GM21786 (cell line): ENCODE measurements at regions not wholly inside any gene's neighbourhood (a gene's known extent, or its start where the extent isn't known, plus 50 kb on each side); places are given as distances from the start of the nearest gene placed in this dataset.

Experiments used
- ATAC-seq: cut with Tn5 transposase; IDR thresholded peaks from one replicate; pipeline ENCODE4 v1.9.1; 2021; ENCODE audit not compliant: unreplicated experiment

DNA sequence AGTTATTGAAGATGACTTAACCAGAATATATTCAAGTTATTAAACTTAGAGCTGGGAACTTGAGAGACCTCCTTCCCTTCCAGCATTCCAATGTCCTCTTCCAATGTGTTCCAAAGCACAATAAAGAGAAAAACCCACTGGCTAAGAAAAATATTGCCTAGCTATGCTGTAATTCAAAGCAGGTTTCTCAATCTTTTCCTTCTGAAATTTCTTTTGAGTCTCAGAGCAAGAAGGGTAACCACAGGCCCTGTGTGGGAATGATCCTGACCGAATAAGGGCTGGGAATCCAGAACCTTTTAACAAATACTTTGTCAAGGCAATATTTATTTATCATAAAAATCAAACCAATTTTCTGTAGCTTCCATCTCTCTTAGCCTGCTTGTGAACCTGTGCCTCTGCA, 150.7 kb upstream of the SFRP2 start:
- no peak for ATAC-seq

DNA sequence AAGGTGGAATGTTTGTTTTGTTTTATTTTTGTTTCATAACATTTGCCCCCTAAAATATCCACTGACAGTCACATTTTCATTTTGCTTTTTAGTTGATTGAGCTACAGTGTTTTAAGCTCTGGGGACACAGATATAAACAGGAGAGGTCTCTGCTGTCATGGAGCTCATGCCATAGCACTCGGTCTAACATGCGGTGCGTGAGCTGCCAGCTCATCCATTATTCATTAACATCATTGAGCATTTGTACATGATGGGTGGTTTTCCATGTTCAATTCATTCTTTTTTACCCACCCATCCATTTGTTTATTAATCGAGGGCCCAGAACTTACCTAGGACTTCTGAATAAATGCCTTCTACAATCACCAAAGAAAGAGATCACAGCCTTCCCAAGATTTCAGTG, 150.1 kb upstream of the SFRP2 start:
- ATAC-seq = no peak

- ATAC-seq = no peak
These were observed 148.4 kb upstream of the SFRP2 start for GRCh38 chr4:153937289-153937688.

GRCh38 chr4:153936121-153936520, 147.2 kb upstream of the SFRP2 start:
- ATAC-seq = no peak

GRCh38 chr4:153934688-153935017, 145.8 kb upstream of the SFRP2 start:
- no peak for ATAC-seq

DNA sequence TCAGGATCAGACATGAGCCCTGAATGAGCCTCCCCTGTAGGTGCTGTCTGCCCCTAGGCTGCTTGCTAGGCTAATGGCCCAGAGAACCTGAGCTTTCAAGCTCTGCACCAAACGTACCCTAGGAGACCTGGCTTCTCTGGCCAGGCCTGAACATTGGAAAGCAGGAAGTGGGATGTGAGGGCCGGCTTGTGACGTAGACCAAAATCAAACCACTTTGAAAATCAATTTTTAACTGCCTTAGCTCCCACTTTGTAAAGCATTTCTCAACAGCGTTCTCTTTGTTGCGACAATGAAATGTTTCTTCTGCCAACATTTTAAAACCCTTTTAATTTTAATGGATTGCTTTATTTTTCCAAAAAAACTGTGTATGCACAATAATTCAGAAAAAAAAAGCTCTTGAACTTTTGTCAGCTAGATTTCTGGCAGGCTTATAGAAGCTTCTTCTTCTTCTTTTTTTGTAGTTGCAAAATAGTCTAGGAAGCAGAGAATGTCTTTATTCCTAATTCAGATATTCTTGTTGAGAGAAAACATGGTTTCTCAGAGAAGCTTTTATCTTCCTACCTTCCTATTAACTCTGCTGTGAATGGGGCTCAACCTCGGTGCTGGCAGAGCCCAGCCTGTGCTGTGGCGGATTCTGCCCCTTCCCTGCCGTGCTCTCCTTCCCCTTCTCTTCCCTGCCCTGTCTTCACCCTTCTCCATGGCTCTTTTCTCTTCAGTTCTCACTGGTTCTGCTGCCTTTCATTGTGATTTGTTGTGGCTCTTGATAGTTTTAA, 145.2 kb upstream of the SFRP2 start:
- ATAC-seq = no peak

DNA sequence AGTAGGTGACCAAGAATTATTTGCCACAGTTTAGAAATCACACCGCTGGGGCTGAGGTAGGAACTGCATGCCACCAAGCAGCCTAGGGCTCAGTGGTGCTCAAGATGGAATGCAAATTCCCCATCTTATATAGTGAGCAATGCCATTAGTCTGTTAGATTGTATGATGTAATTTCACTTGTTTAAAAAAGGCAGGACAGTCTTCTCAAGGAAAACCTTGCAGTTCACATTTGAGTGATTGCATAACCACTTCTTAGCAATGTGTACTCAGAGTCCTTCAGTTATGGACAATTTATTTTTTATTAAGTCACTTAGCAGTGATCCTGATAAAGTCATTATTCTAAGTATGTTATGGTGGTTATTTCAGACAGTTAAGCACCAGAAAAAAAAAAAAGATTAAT, 142.9 kb upstream of the SFRP2 start:
- ATAC-seq = no peak

- ATAC-seq = no peak
These were observed 140.8 kb upstream of the SFRP2 start for GRCh38 chr4:153929675-153930074.

GRCh38 chr4:153927451-153927850, 138.6 kb upstream of the SFRP2 start:
- no peak for ATAC-seq

- no peak for ATAC-seq
These were observed 133.3 kb upstream of the SFRP2 start for GRCh38 chr4:153922148-153922547.

DNA sequence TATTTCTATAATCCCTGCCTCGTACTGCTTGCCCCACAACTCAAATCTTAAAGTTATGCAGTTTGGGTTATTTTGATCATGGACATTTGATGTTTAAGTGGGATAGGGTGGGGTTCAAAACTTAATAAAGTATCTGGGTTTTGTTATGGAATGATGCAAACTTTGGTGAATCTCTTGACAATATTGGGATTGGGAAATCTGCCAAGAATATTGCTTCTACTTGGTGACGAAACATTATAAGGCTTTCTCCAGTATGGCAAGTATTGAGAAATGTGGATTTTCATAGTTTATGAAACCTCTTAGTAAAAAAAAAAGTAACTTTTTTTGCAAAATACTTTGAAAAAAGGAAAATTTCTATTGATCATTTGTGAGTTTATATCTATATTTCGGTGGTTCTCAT, 130.8 kb upstream of the SFRP2 start:
- ATAC-seq = no peak

GRCh38 chr4:153916273-153916755, 127.4 kb upstream of the SFRP2 start:
- ATAC-seq = peak; percentile 95

- ATAC-seq = no peak
These were observed 123.4 kb upstream of the SFRP2 start for GRCh38 chr4:153912301-153912700.

DNA sequence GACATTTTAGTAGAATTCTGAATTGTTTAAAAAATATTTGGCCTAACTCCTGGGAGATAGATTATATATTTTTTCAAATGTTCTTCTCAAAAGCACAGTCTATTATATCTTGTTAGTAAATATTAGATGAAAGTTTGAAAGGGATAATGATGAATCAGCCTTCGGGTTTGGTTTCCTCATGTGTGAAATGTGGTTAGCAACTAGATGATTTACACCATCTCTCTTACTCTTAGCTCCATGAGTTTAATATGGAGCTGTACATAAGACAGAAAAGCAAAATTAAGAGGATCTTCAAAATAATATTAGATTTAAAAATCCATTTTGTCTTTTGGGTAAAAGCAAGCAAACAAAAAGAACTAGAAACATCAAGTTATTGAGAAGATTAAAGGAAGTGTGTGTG, 120.8 kb upstream of the SFRP2 start:
- ATAC-seq = no peak

- ATAC-seq = no peak
These were observed 117.3 kb upstream of the SFRP2 start for GRCh38 chr4:153906231-153906630.

GRCh38 chr4:153905231-153905630, 116.3 kb upstream of the SFRP2 start:
- no peak for ATAC-seq

DNA sequence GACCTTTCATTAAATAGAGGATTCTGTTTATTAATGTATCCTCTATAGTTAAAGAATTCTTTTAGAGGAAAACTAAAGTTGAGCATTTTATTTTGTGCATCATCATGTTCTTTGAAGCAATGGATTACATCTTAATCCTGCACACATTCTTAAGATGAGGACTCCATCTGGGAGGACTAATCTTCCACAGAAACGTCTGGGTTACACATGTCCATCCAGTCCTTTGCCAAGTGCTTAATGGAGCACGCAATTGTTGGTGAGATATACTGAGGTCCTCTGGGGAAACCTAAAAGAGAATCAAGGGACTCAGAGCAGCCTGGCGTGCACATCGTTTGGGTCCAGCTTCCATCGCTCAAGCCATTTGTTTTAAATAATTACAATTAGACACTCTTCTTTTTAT, 115.1 kb upstream of the SFRP2 start:
- no peak for ATAC-seq

- no peak for ATAC-seq
These were observed 112.3 kb upstream of the SFRP2 start for GRCh38 chr4:153901220-153901619.

DNA sequence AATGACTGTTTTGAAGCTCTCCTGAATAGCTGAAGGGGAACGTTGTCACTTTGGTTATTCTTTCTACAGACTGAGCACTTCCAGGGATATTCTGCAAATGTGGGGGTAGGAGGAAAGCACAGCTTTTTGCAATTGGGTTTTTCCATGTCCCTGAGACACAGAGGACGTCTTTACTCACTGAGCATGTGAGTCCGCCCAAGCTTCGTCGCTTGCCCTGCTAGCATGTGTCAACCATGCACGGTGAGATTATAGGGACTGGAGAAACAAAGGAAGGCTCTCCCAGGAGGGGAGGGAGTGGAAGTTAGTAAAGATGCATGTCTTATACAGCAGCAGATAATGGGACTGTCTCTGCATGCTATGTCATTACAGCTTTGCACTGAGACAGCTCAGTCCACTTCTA, 111.5 kb upstream of the SFRP2 start:
- ATAC-seq = no peak

DNA sequence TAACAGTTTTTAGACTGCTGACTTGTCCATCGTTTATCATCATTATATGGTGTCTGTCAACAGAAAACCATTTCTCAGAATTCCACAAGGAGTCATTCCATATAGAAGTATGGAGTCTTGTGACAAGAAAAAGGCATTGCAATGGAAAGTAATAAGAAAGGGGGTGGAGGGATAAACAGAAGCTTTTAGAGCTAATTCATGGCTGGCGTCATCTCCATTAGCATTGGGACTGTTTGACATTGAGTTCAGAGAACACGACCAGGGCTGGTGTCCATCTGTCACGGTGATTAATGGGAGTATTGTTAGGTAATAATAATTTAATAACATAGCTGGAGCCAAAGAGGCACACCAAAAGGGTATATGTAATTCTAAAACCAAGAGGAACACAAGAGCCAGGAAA, 101.9 kb upstream of the SFRP2 start:
- ATAC-seq = no peak

DNA sequence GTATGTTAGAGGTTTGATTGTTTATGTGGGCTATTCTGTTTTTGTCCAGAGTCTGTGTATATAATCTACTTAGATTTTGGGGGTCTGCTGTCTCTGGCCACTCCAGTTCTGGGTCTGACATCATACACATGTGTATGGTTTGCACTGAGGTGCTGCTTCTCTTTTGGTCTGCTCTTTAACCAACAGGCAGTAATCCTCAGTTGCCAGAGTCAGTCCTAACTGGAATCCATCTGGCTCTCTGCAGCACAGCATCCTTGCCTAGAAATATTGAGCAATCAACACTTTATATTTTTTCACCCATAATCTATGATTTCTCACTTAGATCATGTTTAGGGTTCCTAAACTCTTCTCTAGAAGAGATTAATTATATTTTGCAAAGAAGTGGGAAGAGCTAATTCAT, 98.3 kb upstream of the SFRP2 start:
- no peak for ATAC-seq

DNA sequence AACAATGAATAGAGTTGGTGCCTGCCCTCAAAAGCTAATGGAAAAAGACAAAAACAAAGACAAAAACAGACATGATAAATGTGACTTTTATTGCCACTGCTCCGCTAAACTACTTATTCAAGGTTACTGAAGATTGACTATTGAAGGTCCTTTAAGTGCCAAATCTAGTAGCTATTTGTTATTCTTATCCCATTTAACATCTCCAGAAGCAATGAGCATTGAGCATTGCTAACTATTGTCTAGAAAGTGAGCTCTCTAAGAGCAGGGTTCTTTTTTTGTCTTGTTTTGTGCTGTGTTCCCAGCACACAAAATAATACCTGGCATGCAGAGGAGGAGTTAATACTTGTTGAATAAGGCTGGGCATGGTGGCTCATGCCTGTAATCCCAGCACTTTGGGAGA, 95.4 kb upstream of the SFRP2 start:
- no peak for ATAC-seq

GRCh38 chr4:153880983-153881382, 92.1 kb upstream of the SFRP2 start:
- ATAC-seq = no peak
